Forelimb muscle (tissue), 1 donor: ENCODE measurements at regions not wholly inside any gene's neighbourhood (a gene's known extent, or its start where the extent isn't known, plus 50 kb on each side); places are given as distances from the start of the nearest gene placed in this dataset.

Source experiments
- DNase-seq: peaks from one replicate; pipeline ENCODE4 v3.0.0-alpha.2; 2013; ENCODE audit warnings: low read depth

DNA sequence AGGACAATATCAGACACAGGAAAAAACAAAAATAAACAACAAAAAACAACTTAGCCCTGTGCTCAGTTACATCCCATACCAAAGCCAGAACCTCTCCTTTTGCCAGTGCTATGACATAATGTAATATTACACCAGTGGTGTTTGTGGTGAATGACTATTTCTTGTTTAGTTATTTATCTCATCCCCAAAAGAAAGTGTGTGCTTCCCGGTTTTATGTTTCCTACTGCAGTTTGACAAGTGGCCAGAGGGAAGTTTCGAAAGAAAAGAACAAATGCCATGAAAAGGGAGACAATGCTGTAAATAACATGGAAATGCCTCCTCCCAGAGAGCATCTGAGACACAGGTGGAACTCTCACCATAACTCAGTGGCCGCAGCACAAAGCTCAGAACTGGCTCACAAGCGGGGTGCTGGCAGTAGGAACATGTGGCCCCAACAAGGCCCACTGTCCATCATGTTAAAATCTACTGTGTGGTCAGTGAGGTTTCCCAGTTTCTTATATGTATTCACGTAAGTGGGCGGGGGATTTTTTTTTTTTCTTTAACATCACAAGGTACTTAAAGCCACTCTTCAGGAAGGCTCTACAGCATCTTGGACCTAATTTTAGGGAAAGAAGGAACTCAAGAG lies 158.2 kb downstream of the BARHL2 start:
- no peak for DNase-seq

DNA sequence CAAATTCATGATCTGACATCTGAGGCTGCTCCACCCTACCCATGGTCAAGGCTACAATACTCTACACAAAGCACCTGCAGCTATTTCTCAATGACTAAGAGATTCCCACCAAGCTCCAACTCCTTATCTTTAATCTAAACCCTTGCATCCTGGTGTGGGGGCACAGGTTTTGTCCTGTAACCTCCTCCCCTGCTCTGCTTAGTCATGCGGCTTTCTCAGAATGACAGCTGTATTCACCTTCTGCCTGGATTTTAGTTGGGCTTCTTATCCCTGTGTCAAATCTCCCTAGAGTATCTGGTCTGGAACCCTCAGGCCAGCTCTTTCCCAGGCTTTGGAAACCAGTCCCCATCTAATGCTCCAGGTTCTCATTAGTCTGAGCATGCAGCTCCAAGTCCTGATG lies 159.0 kb downstream of the BARHL2 start:
- DNase-seq = no peak

DNA sequence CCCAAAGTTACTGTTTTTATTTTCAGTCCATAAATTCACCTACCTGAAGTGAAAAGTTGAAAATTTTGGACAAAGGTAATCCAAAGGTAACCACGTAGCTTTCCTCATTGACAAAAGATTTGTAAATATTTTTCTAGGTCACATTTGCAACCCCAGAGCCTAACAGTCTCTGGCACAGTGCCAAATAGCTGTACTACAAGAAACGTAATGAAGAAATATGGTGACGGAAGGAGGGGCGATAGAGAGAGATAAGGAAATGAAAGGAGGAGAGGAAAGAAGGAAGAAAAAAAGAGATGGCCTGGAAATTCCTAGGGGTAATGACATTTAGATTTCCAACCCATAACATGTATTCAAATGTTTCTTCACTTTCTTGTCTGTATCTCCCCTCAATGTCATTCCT lies 159.4 kb downstream of the BARHL2 start:
- DNase-seq = no peak

DNA sequence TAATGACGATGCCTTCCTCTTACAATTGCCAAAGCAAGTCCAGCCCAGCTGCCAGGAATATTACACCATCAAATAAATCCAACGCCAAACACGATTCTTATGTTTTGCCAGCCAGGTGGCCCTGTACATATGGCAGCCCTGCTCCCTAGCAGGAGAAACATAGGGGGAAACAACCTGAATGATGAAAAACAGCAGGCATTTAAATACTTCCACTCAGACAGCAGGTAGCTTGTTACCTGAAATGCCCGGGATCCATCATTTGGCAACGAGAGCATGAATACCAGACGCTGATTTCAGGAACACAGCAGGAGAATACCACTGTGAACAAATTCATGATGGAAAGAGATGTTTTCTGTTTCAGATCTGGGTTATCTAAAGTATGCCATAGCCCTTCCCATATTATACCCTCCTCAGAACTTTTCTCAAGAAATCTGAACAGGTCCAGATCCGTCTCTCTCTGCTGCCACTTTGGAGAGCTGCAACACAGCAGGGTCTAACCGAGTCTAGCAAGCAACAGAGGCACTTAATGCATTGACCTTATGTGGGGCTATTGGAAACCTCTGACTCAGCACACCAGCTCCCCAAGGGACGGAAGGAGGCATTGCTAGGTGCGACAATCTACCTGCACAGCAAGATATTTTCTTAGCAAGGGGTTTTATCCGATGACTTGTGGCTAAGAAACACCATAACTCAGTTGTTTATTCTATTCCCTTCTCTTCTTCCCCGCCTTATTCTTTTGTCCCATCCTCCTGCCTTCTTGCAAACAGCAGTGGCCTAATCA lies 166.3 kb downstream of the BARHL2 start:
- no peak for DNase-seq

DNA sequence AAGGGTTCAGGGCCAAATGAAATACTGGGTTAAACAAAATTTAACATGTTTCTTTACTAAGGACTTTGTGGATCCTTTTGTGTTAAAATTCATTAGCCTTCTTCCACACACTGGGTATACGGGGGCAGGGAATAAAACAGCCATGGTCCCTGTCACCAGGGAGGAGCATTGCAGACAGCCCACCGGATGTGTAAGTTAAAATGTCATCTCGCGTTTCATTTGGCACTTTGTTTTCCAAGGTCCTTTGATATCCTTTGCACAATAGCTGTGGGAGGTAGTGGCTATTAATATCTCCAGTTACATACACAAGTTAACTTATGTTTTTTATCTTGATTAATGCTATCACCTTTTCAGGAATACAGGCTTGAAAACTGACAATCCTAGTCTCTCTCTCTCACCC lies 172.7 kb downstream of the BARHL2 start:
- DNase-seq = no peak

DNA sequence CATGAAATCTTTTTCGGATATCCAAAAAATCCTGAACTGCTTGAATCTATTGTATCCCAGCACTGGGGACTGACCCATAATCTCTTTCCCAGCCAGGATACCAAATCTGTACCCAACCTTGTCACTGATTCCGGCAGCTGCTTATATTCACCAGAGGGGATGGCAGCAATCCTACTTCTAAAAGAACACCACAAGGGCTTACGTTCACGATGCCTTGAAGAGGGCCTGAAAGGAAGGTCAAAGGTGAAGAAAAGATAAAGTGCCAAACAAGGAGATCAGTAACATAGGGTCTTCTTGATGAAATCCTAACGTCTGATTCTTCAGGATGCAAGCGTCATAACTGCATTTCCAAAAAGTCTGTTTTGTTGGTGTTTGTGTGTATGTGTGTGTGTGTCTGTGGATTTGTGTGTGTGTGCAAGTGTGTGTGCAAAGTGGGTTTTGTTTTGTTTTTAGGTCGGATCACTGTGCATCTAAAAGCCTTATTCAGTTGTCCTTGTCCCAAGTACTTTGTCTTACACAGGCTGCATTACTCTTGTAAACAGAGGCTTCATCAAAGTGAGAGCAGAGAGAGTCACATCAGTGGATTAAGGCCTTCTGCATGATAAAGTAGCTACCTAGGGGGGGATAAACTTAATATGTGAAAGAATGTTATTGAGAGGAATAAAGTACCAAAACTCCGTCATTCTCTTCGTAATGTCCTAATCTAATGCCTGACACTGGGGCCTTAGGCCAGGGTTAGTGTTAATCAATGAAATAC lies 179.3 kb downstream of the BARHL2 start:
- no peak for DNase-seq

DNA sequence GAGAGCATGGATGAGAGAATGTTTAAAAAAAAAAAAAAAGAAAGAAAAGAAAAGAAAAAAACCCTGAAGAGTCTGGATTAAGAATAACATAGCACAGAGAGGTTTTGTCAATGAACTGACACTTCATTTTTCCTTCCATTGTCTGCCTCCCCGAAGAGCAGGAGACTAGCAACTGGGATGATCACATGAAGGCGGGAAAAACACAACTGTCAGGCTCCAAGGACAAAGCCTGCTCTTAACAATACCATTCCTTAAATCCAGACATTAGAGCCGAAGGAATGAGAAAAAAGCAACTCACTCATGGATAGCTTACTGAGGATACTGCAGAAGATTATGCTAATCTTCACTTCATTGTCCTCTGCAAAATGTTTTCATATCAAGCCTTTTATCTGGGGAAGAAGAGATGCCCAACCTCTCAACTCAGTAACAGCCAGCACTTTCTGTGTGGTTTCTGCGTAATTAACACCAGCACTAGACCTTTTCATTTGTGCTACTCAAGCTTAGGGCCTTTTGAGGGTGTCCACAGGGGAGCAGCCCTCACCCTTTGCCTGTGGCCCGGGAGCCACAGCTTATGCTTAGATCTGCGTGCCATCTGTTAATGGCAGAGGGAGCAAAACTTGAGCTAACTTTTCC lies 182.3 kb downstream of the BARHL2 start:
- DNase-seq = no peak

DNA sequence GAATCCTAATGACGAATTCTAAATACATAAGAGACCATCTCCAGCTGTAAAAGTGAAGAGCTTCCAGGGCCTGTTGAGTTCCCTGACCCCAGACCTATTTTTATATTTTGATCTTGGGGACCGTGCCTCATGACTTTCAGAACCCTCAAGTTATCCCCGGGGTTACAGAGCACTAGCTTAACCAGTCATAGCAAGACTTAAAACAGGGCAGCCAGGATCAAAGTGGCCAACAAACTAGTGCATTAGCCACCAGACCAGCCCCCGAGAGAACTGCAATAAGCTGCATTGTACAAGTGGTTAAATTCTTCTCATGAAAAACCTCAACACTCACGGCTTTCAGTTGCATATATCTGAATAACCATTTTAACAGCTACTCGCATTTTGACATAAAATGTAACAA lies 183.0 kb downstream of the BARHL2 start:
- no peak for DNase-seq

DNA sequence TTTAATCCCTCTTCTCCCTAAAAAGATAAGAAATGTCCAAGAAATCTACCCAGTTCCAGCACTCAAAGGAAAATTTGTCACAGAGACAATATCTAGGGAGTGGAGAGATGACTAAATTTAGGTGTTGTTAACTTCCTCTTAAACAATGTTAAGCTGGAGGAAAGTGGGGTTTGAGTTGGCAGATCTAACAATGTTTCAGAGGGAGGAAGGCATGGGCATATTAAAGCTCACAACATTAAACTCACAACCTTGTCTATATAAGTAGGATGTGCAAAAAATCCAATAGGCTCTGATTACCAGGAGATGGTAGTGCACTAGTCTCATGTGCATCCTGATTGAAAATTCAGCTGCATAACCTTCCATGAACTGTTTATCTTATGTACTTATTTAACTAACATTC lies 190.1 kb downstream of the BARHL2 start:
- no peak for DNase-seq

DNA sequence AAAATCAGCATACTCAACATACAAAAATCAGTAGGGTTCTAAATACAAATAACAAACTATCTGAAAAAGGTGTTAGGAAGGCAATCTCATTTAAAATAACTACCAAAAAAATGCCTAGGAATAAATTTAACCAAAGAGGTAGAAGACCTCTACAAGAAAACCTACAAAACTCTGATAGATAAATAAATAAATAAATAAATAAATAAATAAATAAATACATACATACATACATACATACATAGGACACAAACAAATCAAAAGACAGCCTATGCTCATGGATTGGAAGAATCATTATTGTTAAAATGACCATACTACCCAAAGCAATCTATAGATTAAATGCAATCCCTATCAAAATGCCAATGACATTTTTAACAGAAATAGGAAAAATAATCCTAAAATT lies 194.7 kb downstream of the BARHL2 start:
- DNase-seq = no peak

DNA sequence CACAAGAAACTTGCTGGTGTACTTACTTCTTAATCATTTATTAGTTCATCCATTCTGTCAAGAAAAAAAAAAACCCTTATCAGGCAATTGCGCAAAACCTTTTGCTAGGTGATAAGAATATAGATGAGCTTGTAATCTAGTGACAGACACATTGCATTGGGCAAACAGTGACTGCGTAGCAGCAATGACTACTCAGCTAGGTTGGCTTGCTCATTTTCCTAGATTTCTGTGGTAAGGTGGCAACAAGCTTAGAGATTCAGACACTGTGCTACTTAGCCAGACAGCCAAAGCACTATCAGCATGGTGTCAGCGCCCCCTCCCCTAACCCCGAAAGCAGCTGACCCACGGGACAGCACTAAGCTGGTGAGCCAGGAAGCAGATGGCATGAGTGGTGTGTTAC lies 203.1 kb downstream of the BARHL2 start:
- no peak for DNase-seq

DNA sequence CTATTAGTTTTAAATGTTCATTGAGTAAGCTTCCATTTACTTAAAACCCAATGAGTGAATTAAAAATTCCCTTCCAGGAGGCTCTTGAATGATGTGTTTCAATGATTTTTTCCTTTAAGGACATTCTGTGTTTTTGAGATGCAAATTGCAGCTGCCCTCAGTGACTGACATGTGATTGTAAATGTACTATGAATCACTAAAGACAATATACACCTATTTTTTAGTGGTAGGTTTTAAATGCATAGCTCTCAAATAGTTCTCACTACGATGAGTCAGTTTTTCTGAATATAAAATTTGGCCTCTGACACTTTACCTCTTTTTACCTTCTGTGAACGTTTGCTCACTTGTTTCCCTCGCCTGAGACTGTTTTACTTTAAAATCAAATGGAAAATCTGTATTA lies 204.7 kb downstream of the BARHL2 start:
- DNase-seq = no peak

DNA sequence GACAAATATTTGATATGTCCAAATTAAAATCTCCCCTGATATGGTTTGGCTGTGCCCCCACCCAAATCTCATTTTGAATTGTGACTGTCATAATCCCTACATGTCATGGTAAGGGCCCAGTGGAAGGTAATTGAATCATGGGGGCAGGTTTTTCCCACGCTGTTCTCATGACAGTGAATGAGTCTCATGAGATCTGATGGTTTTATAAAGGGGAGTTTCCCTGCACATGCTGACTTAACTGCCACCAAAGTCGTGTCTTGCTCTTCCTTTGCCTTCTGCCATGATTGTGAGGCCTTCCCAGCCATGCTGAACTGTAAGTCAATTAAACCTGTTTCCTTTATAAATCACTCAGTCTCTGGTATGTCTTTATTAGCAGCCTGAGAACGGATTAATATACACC lies 207.0 kb downstream of the BARHL2 start:
- no peak for DNase-seq

DNA sequence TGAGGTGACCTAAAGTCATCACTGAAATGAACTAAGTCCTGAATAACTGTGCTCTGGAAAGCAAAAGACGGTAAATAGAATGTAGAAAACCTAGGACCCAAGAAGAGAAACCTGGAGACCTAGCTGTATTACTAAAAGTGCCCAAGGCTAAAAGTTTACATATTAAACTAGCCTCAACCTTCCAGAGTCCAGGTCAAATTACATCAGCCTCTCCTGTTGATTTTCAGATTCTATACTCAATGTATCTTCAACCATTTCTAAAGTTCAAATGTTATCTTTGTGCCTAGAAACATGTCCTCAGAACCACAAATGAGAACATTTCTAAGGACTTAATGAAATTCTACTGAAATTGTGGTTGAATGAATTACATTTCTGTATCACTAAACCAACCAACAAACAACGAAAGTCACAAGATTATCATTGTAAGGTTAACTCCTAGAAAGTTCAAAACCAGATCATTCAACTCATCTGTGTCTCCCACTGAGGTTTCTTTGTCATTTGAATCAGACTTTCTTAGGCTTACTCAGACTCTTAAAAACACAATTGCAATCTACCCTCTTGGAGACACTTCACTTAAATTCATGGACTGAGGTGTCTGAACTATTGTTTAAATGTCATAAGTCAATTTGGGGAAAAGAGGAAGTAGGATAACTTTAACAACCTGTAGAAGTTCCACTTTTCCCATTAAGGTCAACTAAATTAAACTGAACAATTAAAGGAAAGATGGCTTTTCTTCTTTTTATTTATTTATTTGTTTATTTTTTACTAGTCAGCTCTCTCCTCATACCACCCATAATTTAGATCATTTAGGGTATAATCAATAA lies 207.7 kb downstream of the BARHL2 start:
- no peak for DNase-seq

DNA sequence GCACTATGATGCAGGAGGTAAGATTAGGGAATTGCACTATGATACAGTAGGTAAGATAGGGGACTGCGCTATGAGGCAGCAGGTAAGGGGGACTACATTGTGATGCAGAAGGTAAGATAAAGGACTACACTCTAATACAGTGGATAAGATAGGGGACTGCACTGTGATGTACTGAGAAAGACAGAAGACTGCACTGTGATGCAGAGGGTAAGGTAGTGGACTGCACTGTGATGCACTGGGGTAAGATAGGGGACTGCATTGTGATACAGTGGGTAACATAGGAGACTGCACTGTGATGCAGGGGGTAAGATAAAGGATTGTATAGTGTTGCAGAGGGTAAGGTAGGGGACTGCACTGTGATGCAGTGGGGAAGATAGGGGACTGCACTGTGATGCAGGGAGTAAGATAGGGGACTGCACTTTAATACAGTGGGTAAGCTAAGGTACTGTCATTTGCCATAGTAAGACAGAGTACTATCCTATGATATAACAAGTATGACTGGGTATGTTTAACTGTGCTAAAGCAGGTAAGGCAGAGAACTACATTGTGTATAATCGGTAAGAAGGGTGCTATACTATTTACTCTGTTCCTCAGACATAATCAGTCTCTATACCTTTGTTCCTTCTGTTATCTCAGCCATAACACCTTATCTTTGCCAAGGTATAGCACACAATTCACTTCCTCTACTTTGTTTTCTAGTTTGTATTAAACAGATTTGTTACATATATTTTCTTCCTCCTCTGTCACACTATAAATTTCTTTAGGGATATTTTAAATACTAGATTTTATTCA lies 208.5 kb downstream of the BARHL2 start:
- DNase-seq = no peak

DNA sequence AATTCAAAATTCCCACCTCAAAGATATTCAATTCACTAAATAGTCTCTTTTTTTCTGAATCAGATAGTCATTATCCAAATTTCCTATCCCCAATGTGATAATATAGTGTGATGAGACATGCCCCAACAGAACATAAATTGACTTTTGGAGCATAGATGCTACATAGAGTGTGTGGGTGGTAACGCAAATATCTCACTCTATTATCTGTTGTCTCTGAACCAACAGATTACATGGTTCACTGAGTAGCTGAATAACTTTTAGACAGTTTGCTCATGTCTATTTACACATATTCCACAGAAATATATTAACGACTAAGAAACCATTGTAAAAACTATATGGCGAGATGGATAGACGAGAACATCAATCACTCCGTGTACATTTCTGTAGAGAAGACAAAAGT lies 209.9 kb downstream of the BARHL2 start:
- DNase-seq = no peak

DNA sequence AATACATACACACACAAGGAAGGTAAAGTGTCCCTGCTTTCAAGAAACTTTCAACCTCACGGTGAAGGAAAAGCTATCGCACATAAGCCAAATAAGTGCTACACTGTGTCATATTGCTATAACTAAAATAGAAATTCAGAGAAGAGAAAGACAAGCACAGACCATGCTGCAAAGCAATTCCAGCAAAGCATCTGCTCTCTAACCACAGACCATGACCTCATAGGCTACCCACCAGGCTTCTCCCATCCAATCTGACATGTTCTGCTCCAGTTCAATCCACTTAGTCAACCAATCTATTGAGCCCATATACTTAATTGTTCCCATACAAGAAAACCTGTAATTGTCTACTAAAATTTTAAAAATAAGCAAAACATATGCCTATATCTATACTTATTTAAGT lies 211.3 kb downstream of the BARHL2 start:
- no peak for DNase-seq

DNA sequence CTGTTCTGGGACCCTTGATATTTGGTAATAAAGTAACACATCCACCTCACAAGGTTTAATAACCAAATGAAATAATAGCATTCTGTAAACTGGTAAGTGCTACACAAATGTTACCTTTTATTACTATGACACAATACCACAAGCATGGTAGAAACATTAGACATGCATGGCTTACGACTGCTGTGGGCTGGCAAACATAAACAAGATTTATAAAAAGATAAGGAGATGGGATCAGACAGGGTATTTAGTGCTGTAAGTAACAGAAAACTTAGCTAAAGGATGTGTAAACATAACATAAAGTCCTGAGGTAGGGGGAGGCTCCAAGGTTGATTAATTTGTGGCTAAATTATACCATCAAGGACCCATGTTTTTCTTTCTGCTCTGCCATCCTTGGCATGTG lies 212.6 kb downstream of the BARHL2 start:
- no peak for DNase-seq

DNA sequence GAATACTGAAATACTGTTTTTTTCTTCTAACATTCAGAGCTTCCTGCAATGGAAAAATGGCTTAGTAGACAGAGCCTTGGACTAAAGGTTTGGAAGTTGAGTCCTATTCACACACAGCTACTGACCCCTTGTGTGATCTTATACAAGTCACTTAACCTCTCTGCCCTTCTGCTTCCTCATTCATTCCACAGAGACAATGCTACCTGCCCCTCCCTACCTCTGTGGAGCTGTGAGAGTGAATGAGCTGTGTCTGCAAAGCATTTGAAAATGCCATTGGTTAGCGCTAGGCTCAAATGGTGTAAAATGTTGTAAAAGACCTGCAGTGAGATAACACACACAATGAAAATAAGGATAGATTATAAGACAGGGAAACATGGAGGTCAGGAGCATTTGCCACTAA lies 214.4 kb downstream of the BARHL2 start:
- no peak for DNase-seq

DNA sequence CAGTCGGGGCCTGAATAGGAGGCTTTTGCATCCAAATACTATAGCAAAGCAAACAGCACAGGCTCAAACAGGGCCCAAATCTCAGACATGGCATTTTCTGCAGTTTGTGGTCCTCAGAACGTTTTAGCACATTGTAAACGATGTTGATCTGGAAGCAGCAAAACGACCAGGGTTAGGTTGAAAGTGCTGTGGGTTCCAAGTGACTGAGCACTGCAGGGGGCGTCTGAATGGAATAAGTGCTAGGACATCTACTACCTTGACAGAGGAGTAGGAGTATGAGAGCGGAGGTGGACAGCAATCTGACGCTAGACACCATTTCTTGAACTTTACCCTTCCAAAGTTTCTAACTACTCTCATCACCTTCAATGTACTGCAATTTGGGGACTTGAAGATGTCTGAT lies 214.9 kb downstream of the BARHL2 start:
- DNase-seq = no peak

DNA sequence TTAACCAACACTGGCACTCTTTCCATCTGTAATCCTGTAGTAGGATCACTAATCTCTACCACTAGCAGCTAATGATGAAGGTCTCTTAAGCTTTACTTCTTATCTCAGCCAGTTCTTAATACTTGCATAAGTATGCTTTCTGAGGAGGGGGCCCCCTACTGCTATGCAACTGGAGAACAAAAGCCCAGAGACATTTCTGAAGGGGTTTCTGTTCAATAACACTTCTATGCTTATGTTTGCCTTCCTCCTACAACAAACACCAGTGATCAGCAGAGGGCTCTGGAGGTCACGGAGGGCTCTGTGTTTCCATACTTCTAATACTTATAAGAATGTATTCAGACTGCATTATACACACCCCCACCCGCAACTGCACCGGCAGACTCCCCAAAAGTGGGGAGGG lies 215.8 kb downstream of the BARHL2 start:
- no peak for DNase-seq
